A673 (cell line): ENCODE measurements at regions not wholly inside any gene's neighbourhood (a gene's known extent, or its start where the extent isn't known, plus 50 kb on each side); places are given as distances from the start of the nearest gene placed in this dataset.

Source experiments
- CTCF ChIP-seq: fragments of 300-800, 200-600 bp; sonication (generic); conservative IDR thresholded peaks from 2 replicates; pipeline ENCODE4 v1.5.1; 2017; ENCODE audit warnings: low read depth, mild to moderate bottlenecking, antibody characterized with exemption, low read length, moderate library complexity, mixed read lengths
- EZH2 ChIP-seq: fragments of 200-600 bp; sonication (generic); IDR thresholded peaks from 2 replicates; pipeline ENCODE4 v1.6.1; 2017; ENCODE audit warnings: borderline replicate concordance, low read depth, mild to moderate bottlenecking, mixed read lengths, antibody characterized with exemption, low read length; ENCODE audit not compliant: poor library complexity, severe bottlenecking

DNA sequence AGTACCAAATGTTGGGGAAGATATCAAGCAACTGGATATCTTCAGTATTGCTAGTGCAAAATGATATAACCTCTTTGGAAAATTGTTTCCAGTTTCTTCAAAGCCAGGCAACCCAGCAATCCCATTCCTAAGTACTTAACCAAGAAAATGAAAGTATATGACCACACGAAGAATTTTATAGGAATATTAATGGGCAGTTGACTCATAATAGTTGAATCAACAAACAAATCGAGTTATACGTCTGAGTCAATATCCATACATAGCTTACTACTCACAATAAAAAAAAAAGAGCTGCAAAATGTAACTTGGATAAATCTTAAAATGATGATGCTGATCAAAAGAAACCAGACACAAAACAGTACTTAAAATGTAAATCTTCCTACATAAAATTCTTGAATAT is 810.4 kb downstream of the METTL4 start:
- TF ChIP-seq CTCF (no peak), EZH2 (no peak)
